ENCODE measurements at regions not wholly inside any gene's neighbourhood (a gene's known extent, or its start where the extent isn't known, plus 50 kb on each side); places are given as distances from the start of the nearest gene placed in this dataset.

- in situ Hi-C loops (cut with MboI; ENCODE audit: low pct_unique_long_range_greater_than_20kb, low sequenced_read_pairs), result no loop called here
- peak; percentile 52 for DNase-seq
Observed at GRCh38 chr5:90020575-90021538, 388.7 kb downstream of the CETN3 start.

DNA sequence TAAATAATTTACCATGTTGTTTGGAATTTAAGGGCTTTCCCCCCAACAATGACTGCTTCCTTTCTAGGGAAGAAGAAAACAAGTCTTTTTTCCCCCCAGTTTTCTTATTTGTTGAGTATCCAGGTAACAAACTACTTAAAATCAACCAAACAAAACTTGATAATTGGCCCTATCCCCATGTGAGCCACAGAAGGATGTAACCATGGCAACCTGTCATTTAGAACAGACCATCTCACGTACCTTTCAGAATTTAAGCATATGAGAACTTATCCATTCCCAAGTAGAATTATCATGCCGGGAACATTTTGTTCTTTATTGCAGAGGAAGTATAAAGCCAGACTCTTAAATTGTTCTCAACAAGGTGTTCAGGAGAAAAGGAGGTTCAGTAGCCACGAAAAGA is 392.3 kb downstream of the CETN3 start:
- no peak for DNase-seq
- in situ Hi-C loops (cut with MboI; ENCODE audit: low pct_unique_long_range_greater_than_20kb, low sequenced_read_pairs), result no loop called here

DNA sequence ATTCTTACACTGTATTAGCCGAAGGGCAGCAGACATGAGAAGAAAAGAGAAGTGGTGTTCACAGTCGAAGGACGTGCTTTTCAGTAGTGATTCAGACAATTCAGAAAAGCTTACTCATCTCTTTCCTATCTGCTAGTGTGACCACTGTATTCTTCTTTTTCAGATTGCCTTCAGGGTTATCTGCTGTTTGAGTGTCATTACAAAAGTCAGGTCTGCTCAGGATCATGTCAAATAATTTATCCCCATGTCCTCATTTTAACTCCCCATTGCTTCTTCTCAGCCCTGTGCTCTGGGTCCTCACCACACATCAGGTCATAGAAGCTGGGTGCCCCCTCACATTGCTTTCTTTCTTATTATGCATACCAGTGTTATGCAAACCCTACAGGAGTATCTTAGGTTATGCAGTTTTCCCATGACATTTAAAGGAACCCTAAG is 394.0 kb downstream of the CETN3 start:
- in situ Hi-C loops (cut with MboI; ENCODE audit: low pct_unique_long_range_greater_than_20kb, low sequenced_read_pairs), result no loop called here
- DNase-seq, result peak; percentile 25

- in situ Hi-C loops (cut with MboI; ENCODE audit: low pct_unique_long_range_greater_than_20kb, low sequenced_read_pairs), result no loop called here
- no peak for DNase-seq
Observed at GRCh38 chr5:90014420-90014819, 395.1 kb downstream of the CETN3 start.

GRCh38 chr5:90000351-90000750 is 409.2 kb downstream of the CETN3 start:
- in situ Hi-C loops (cut with MboI; ENCODE audit: low pct_unique_long_range_greater_than_20kb, low sequenced_read_pairs), result no loop called here
- no peak for DNase-seq

- DNase-seq, result no peak
- in situ Hi-C loops (cut with MboI; ENCODE audit: low pct_unique_long_range_greater_than_20kb, low sequenced_read_pairs), result no loop called here
Observed at GRCh38 chr5:89998519-89999305, 410.8 kb downstream of the CETN3 start.

- in situ Hi-C loops (cut with MboI; ENCODE audit: low pct_unique_long_range_greater_than_20kb, low sequenced_read_pairs), result no loop called here
- peak; percentile 54 for DNase-seq
Observed at GRCh38 chr5:89996890-89997289, 412.7 kb downstream of the CETN3 start.

DNA sequence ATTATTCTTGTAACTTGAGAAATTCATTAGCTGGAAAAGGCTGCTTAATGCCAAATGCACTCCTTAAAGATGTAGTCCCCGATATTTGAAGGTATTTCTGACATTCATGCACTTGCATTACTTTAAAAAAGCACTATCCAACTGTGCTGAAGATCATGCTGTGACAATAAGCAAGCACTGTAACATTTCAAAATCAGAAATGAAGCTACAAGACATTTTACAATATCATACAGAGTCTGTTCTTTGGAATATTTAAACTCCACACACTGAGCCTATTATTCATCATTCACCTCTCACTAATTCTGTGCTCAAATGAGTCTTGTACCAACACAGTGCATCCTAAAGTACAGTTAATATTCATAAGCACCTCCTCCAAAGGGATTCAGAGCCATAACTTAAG is 413.2 kb downstream of the CETN3 start:
- in situ Hi-C loops (cut with MboI; ENCODE audit: low pct_unique_long_range_greater_than_20kb, low sequenced_read_pairs), result no loop called here
- no peak for DNase-seq

DNA sequence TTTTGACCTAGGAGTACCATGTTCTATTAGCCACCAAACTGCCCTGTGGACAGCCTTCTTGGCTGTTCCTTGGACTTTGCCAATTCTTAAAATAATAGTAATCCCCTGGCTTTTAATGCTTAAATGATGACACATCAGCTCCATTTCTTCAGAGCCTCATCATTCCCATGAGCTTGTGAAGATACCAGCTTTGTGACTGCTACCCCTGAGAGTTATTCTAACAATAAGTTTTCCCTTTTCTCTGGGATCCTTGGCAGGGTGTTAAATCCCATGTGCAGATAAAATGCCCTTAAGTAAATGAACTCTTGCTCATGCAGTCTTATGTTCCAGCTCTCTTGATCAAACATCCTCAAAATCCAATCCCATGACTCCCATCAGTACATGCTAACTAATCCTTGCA is 415.3 kb downstream of the CETN3 start:
- in situ Hi-C loops (cut with MboI; ENCODE audit: low pct_unique_long_range_greater_than_20kb, low sequenced_read_pairs), result no loop called here
- no peak for DNase-seq

DNA sequence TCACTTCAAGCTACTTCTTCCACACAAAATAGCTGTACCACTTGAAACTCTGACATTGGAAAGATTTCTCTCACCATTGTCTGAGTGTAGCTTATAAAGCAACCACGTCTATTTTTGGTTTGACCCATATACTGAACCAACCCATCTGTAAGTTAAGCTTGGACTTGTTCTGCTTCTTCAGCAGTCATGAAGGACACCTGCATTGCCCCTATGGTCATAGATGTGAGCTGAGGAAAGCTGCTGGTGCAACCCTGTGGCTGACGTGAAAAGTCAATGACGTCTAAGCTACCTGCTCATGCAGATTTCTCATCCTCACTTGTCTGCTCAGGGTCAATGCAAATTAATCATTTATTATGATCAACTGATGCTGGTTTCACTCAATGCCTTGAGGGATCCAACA is 417.4 kb downstream of the CETN3 start:
- DNase-seq, result no peak
- in situ Hi-C loops (cut with MboI; ENCODE audit: low pct_unique_long_range_greater_than_20kb, low sequenced_read_pairs), result no loop called here

GRCh38 chr5:89991592-89991991 is 418.0 kb downstream of the CETN3 start:
- in situ Hi-C loops (cut with MboI; ENCODE audit: low pct_unique_long_range_greater_than_20kb, low sequenced_read_pairs), result no loop called here
- DNase-seq, result no peak

GRCh38 chr5:89989776-89990175 is 419.8 kb downstream of the CETN3 start:
- in situ Hi-C loops (cut with MboI; ENCODE audit: low pct_unique_long_range_greater_than_20kb, low sequenced_read_pairs), result no loop called here
- no peak for DNase-seq

DNA sequence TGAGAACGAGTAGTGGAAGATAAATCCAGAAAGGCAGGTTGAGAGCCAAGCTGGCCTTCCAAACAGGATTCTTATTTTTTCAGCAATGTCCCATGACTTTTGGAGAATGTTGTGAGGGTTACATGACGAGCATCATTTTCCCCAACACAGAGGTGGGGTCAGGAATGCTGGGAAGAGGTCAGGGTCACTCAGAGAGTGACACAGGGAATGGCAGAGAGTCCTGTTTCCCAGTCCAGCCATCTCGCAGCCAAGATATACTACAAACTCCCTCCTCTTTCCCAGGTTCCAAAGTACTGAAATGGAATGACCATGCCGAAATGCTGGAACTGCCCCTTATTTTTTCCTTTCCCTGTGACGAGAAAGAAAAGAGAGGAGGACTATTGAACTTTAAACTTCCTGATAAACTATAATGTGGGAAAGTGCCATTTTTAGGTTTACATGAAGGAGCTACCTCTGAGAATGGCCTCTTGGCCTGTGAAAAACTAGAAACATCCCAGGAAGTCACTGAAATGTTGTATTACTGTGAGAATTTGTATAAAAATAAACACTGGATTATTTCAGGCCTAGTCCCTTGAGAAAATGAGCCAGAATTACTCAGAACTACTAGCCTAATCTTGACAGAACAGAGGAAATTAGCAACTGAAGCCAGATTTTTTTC is 420.4 kb downstream of the CETN3 start:
- no peak for DNase-seq
- in situ Hi-C loops (cut with MboI; ENCODE audit: low pct_unique_long_range_greater_than_20kb, low sequenced_read_pairs), result no loop called here

- in situ Hi-C loops (cut with MboI; ENCODE audit: low pct_unique_long_range_greater_than_20kb, low sequenced_read_pairs), result no loop called here
Observed at GRCh38 chr5:89988129-89988810, 421.3 kb downstream of the CETN3 start.

GRCh38 chr5:89983216-89983615 is 426.3 kb downstream of the CETN3 start:
- peak; percentile 34 for DNase-seq
- in situ Hi-C loops (cut with MboI; ENCODE audit: low pct_unique_long_range_greater_than_20kb, low sequenced_read_pairs), result no loop called here

More at GRCh38 chr5:89988129-89988810, 421.3 kb downstream of the CETN3 start:
- no peak for DNase-seq

DNA sequence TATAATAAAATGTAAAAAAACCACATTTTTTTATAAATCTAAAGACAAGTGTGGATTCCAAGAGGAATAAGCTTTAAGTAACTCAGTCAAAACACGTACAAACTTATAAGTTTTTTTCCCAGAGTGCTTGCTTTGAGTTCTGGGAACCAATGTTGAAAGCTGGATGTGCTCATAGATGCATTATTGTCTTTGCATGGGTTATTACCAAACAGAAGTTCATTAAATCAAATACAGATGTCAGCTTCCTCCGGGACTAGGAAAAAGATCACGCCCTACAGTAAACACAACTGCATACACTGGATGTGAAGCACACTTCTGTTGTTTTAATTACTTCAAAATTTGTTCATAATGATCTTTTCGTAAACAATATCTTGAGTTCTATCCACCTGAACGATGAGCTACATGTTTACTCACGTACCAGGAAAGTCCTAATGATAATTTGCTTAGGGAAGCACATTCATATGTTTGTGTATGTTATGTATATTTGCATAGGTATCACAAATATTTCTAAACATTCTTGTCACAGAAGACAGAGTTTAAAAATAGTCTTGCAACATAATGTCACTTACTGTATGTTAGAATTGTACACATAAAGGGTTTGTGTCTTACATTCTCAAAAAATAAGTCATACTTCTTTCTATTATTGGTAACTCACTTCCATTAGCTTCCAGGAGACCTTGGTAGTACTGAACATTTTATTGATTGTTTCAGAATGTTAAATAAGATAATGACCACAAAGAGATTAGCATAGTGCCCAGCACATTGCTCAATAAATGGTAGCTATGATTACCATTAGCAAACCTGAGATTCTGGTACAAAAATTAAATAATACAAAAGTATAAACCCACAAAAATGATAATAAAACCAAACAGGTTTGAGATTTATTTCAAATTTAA is 427.4 kb downstream of the CETN3 start:
- DNase-seq, result no peak
- in situ Hi-C loops (cut with MboI; ENCODE audit: low pct_unique_long_range_greater_than_20kb, low sequenced_read_pairs), result no loop called here

DNA sequence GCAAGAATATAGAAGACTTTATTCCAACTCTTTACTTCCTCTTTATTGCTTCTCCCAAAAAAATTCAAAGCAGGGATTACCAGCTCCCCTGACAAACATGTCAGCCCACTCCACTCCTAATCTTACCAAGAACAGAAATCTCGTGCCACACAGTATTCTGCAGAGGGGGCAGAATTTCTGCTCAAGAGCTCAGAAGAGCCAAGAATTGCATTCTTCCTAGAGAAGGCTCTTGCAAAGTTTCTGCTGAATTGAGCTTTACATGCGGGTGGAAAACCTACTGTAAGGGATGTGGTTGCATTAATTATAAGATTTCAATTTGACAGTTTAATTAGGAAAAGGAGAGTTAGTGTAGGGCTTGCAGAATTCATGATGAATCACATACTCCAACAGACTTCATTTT is 428.5 kb downstream of the CETN3 start:
- no peak for DNase-seq
- in situ Hi-C loops (cut with MboI; ENCODE audit: low pct_unique_long_range_greater_than_20kb, low sequenced_read_pairs), result no loop called here

GRCh38 chr5:89973516-89973915 is 436.0 kb downstream of the CETN3 start:
- in situ Hi-C loops (cut with MboI; ENCODE audit: low pct_unique_long_range_greater_than_20kb, low sequenced_read_pairs), result no loop called here
- no peak for DNase-seq
